K562 (cell line): ENCODE measurements at regions not wholly inside any gene's neighbourhood (a gene's known extent, or its start where the extent isn't known, plus 50 kb on each side); places are given as distances from the start of the nearest gene placed in this dataset.
A peak's percentile ranks its signal among the peaks of the same experiment; 100 is the strongest.

Experiments
- ARID3A ChIP-seq: IDR thresholded peaks from 2 replicates; pipeline ENCODE4 v1.6.1; 2012; ENCODE audit warnings: low read depth, low read length, improper control_type of control experiment, borderline replicate concordance
- ATF7 ChIP-seq: fragments of 450-650 bp; IDR thresholded peaks from 2 replicates; pipeline ENCODE4 v1.7.1; 2014; ENCODE audit warnings: mild to moderate bottlenecking, moderate library complexity
- CC2D1A ChIP-seq: fragments of 450-650 bp; IDR thresholded peaks from 2 replicates; pipeline ENCODE4 v1.6.1; 2017; ENCODE audit warnings: mild to moderate bottlenecking
- CEBPZ ChIP-seq: fragments of 150-350 bp; IDR thresholded peaks from 2 replicates; pipeline ENCODE4 v1.6.1; 2014; ENCODE audit warnings: low read depth, mild to moderate bottlenecking, low read length, borderline replicate concordance
- CUX1 ChIP-seq: fragments of 200-800 bp; sonication (Bioruptor generic); IDR thresholded peaks from 2 replicates; pipeline ENCODE4 v1.6.1; 2016; ENCODE audit warnings: missing genetic modification characterization, missing compliant biosample characterization
- HOXB6 ChIP-seq: fragments of 250-450 bp; sonication (Bioruptor Pico); IDR thresholded peaks from 2 replicates; pipeline ENCODE4 v1.5.1; 2022; ENCODE audit warnings: mild to moderate bottlenecking, borderline replicate concordance
- KDM1A ChIP-seq, 2 experiments: fragments of 450-650 bp; IDR thresholded peaks; 2 replicates each; pipeline ENCODE4 v1.6.1; 2016; ENCODE audit warnings: mild to moderate bottlenecking in 2 of 2
- MAZ ChIP-seq, 2 experiments: fragments of 450-650 bp in 1 of 2; sonication (generic) in 1 of 2; formaldehyde crosslinking; IDR thresholded peaks in 1 of 2; conservative IDR thresholded peaks in 1 of 2; 2 replicates each; pipeline versions ENCODE4 v1.4.0 to v1.5.0; 2020; ENCODE audit warnings: mild to moderate bottlenecking in 1 of 2, missing genetic modification reagents in 1 of 2
- MEIS2 ChIP-seq: fragments of 450-650 bp; IDR thresholded peaks from 2 replicates; pipeline ENCODE4 v1.6.1; 2014; ENCODE audit warnings: mild to moderate bottlenecking; ENCODE audit not compliant: partially characterized antibody
- MYBL2 ChIP-seq, 2 experiments: fragments of 450-650 bp in 1 of 2; sonication (generic) in 1 of 2; formaldehyde crosslinking in 1 of 2; IDR thresholded peaks; 2 replicates each; pipeline versions ENCODE4 v1.6.1 to v1.8.1; 2017 to 2022; ENCODE audit warnings: borderline replicate concordance in 1 of 2, inconsistent platforms in 1 of 2, low read depth in 1 of 2, mild to moderate bottlenecking in 1 of 2, missing genetic modification reagents in 1 of 2, moderate library complexity in 1 of 2
- NFE2 ChIP-seq: IDR thresholded peaks from 2 replicates; pipeline ENCODE4 v1.6.1; 2014; ENCODE audit warnings: antibody characterized with exemption, low read depth
- RCOR1 ChIP-seq, 2 experiments: IDR thresholded peaks; 2 replicates each; pipeline ENCODE4 v1.6.1; 2012; ENCODE audit warnings: low read depth in 2 of 2, low read length in 2 of 2, borderline replicate concordance in 1 of 2, improper control_type of control experiment in 1 of 2
- SIRT6 ChIP-seq: IDR thresholded peaks from one replicate; pipeline ENCODE4 v1.6.1; 2012; ENCODE audit warnings: low read depth, mild to moderate bottlenecking, control low read depth, inconsistent platforms, low read length, moderate library complexity
- SMARCC2 ChIP-seq: fragments of 450-650 bp; IDR thresholded peaks from 2 replicates; pipeline ENCODE4 v1.6.1; 2017; ENCODE audit warnings: antibody characterized with exemption, moderate library complexity, mild to moderate bottlenecking, low read depth
- ZEB2 ChIP-seq: fragments of 450-650 bp; IDR thresholded peaks from 2 replicates; pipeline ENCODE4 v1.6.1; 2016
- ZNF282 ChIP-seq: sonication (generic); formaldehyde crosslinking; IDR thresholded peaks from 2 replicates; pipeline ENCODE4 v1.8.1; 2023; ENCODE audit warnings: missing genetic modification reagents
- ZNF431 ChIP-seq: sonication (generic); formaldehyde crosslinking; IDR thresholded peaks from 2 replicates; pipeline ENCODE4 v1.8.0; 2022; ENCODE audit warnings: mild to moderate bottlenecking, missing genetic modification reagents

- TF ChIP-seq MYBL2 (IDR thresholded peaks at IDR 0.05; ENCODE audit: low read depth) (no peak), MYBL2 (CRISPR knock-in tag; IDR thresholded peaks at IDR 0.05; ENCODE audit: borderline replicate concordance) (no peak), SMARCC2 (peak; percentile 59; the same call in 1 of the 2 replicates), ZNF282 (no peak), ARID3A (no peak), MAZ (CRISPR knock-in tag; conservative IDR thresholded peaks at IDR 0.05 in 1 of 2, IDR thresholded peaks at IDR 0.05 in 1 of 2) (0 out of 4 replicates have a peak, but pooled peaks have one; percentile 28), KDM1A (IDR thresholded peaks at IDR 0.05) (no peak), HOXB6 (CRISPR knock-in tag) (no peak), ZNF431 (CRISPR knock-in tag) (no peak), CEBPZ (no peak), SIRT6 (no peak), ATF7 (peak; percentile 98), RCOR1 (IDR thresholded peaks at IDR 0.05; ENCODE audit: borderline replicate concordance in 1 of 2, low read depth in 2 of 2, low read length in 2 of 2) (peak in 1 of 2 experiments; percentile 7; a peak in 1 of 4 replicates), NFE2 (peak; percentile 86), CC2D1A (no peak), ZEB2 (0 out of 2 replicates have a peak, but pooled peaks have one; percentile 29), CUX1 (CRISPR knock-in tag) (no peak), MEIS2 (peak; percentile 22)
Observed at GRCh38 chr2:205902041-205902899, 183.7 kb downstream of the INO80D start (continued).
